ENCODE measurements at regions not wholly inside any gene's neighbourhood (a gene's known extent, or its start where the extent isn't known, plus 50 kb on each side); places are given as distances from the start of the nearest gene placed in this dataset.
A peak's percentile ranks its signal among the peaks of the same experiment; 100 is the strongest.

DNA sequence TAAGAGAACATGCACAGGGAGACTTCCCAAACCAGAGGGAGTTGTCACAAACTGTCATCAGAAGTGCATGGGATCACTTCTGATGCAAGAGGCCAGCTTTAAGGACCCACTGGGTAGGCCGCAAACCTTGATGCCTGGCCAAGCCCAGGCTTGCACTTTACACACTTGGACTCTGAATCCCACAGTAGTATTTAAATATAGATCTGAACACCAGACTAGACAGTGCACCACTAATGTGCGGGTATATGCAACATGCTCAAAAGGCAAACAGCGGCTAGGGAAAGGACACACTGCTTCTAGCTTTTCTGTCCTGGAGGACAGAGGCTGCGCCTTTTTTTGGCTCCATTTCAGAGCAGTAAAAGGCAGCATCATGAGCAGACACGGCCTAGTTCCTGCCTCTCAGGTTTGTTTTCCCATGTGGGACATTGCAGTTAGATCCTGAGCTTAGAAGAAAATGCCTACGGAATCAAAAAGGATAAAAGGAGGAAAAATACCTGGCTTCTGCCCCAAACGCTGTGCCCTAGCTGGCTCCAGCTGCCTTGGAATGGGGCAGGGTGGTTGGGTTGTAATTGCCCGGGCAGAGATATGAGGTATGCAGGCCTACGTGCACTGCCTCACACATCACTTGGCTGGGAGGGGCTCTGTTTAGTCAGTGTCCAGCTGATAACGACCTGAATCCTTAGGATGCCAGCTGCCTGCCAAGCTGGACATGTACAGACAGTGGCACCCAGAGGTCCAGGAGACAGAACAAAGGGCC, 84.5 kb upstream of the EGLN3 start:
- ATAC-seq, result no peak

DNA sequence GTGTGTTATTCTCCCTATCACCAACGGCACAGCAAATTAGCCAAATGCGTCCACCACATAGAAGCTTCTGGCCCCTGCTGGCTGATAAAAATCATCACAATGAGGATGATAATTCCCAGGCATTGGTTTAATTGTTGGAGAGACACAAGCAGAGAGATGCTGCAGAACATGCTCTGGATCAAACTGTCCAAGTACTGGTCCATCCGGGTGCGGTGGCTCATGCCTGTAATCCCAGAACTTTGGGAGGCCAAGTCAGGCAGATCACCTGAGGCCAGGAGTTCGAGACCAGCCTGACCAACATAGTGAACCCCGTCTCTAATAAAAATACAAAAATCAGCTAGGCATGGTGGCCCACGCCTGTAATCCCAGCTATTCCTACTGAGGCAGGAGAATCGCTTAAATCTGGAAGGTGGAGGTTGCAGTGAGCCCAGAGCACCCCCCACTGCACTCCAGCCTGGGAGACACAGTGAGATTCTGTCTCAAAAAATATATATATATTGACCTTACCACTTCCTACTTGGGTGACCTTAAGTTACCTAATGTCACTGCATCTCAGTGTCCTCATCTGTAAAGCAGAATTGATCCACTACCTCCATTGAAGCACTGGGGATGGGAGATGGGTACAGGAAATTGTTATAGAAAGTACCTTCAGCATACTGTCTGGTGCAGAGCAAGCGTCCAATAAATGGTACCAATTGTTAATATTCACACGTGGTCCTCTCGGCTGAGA, 83.7 kb upstream of the EGLN3 start:
- no peak for ATAC-seq

DNA sequence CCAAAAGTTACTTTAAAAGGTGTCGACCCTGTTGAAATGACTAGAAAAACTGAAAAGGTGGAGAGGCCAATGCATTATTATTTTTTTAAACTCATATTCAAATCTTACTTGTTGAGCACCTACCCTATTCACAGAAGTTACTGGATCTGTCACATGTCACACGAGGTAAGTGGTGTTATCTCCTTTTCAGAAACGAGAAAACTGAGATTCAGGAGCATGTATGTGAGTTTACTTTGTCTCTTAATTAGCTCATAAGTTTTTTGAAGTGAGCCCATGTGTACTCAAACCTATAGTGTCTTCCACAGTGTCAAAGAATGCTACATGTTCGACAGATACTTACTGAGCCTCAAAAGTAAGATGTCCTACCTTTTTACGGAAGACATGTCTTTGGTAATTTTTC, 81.8 kb upstream of the EGLN3 start:
- no peak for ATAC-seq

DNA sequence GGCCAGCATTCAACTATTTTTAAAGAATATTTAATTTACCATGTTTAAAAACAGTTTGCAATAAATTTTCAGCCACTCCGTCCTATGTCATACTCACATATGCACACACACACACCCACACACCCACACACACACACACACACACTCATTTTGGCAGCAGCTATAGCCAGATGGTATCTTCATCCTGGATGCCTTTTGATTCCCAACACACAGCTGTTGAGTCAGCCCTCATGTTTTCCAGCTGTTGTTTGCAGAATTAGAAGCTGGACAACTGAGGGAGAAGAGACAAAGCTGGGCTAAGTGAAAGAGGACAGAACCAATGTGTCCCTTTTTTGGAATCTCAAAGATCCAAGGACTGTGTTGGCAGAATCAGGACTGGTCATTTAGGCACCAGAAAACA, 80.0 kb upstream of the EGLN3 start:
- ATAC-seq, result no peak

DNA sequence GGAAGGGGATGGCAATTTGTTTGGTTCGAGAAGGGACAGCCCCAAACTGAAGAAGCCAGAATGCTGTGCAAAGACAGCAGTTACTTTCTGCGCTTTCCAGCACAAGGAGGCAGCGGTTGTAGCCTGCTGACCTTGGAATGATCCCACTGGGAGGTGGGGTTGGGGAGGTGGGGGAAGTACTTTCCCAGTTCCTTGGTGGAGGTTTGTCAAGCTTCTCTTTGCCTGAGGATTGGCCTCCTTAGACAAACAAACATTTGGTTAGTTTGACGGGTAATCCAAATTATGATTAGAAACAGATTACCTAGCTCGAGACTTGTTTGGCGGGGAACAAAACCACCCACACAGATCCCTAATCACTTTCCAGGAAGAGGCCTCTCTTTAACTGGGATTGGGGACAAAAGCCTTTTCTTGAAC, 79.1 kb upstream of the EGLN3 start:
- ATAC-seq, result no peak

DNA sequence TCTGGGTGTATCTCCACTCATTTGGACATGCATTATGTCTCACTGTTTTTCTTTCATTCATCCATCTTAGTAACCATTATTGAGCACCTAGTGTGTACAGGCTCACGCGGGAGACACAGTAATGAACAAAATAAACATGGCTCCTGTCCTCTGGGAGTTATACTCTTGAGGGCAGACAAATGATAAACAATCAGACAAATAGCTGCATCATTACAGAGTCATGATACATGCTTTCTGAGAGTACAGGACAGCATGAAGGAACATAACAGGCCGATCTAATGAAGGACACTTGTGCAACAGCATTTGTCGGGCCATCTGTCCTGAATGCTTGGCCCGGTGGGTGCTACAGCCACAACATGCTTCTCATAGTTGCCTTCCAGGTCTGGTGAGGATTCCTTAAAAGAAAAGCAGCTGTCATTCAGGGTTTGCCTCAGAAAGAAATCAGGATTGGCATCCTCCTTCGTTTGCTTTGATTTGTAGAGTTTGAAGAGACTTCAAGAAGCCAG, 77.2 kb upstream of the EGLN3 start:
- no peak for ATAC-seq

DNA sequence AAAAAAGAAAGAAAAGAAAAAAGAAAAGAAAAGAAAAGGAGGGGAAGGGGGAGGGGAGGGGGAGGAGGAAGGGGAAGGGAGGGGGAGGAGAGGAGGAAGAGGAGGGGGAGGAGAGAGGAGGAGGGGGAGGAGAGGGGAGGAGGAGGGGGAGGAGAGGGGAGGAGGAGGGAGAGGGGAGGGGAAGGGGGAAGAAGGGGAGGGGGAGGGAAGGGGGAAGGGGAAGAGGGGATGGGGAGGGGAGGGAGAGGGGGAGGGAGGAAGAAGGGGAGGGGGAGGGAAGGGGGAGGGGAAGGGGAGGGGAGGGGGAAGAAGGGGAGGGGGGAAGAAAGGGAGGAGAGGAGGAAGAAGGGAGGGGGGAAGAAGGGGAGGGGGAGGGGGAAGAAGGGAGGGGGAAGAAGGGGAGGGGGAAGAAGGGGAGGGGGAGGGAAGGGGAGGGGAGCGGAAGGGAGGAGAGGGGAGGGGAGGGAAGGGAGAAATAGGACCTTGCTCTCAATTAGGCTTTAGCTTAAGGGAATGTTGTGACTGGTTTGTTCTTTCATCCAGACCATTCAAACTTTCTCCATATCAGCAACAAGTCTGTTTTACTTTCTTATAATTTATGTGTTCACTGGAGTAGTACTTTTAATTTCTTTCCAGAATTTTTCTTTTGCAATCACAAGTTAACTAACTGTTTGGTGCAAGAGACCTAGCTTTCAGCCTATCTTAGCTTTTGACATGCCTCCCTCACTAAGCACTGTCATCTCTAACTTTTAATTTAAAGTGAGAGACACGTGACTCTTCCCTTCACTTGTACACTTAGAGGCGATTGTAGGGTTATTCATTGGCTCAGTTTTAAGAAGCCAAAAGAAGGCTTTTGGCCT, 76.5 kb upstream of the EGLN3 start:
- ATAC-seq, result no peak

DNA sequence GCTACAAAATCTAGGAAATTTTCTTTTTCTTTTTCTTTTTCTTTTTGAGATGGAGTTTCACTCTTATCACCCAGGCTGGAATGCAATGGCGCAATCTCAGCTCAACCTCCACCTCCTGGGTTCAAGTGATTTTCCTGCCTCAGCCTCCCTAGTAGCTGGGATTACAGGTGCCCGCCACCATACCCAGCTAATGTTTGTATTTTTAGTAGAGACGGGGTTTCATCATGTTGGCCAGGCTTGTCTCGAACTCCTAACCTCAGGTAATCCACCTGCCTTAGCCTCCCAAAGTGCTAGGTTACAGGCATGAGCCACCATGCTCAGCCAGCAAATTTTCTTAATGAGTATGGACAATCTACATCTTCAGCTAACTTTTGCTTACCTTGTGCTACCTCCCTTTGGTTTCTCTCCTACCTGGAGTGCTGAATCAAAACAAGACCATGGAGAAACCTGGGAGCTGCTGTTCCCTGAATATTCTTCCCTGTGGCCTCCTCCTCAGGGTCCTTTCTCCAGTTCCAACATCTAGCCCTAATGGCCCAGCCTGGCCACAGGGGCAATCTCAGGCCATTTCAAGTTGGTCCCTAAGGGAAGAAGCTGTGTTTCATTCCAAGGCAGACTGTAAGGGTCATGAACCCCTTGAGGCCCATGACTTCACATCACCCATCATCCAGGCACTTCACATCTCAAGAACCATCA, 74.6 kb upstream of the EGLN3 start:
- no peak for ATAC-seq

DNA sequence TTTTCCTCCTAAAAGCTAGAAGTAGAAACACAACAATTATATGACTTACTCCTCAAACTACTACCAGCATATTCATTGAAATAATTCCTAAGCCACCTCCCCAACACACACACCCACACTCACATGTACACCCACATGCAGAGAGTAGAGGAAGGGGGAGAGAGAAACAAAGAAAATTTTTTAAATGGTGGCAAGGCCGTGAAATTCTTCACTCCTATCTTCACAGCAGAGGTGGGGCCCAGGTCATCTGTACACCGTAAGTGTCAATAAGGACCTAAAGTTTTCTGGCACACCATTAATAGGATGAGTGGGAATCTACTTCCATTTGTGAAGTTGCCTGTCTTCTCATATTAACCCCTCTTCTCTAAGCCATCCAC, 73.9 kb upstream of the EGLN3 start:
- no peak for ATAC-seq

DNA sequence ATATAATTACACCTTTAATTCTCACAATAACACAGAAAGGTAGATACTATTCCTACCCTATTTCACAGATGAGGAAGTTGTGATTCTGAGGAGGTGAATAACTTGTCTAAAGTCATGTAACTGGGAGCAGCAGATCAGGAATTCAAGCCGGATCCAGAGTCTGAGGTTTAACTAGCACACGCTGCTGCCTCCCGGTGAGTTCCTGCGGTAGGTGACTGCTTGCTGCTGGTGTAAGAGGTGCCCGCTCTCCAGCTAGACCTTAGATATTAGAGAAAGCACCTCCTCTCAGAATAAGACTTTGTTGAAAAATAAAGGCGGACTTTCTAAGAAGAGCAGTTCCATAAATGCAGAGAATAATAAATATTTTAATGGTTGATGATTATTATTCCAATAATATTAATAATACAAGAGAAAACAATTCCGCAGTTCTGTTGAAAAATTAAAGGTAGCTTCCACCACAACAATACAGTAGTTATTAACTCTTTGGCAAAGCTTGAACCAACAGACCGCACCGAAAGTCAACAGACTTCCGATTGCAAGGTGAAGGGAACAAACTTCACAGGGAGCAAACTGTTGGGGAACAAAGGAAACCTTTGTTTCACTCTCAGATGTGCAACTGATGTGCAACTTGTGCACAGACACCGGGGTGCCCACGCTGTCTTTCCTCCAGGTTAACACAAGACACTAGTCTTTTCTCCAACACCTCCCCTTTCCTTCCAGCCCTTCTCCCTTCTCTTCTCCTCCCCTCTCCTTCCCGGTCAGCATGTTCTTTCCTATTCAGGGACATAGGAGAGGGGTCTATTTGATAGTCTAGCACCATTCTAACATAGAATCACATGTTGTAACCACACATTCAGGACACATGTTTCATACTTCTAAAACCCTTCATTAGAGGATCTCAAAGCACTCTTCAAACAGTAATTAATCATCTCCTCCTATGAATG, 73.2 kb upstream of the EGLN3 start:
- ATAC-seq, result no peak

DNA sequence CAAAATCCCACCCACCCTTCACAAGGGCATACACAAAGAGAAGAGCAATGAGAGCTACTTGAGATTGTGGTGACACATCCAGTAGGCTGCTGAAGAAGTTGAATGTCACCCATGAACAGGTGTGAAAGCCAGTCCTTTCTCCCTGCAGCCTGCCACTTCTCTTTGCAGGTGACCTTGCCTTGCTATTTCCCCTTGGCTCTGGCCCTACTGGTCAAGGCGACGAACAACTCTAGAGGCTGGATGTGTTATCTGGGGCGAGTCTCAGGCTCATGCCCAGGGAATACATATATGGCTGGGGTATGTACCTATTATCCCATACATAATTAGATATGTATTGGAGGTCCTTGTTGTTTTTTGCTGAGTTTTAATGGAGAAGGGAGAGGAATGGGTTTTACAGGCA, 70.2 kb upstream of the EGLN3 start:
- ATAC-seq, result no peak

DNA sequence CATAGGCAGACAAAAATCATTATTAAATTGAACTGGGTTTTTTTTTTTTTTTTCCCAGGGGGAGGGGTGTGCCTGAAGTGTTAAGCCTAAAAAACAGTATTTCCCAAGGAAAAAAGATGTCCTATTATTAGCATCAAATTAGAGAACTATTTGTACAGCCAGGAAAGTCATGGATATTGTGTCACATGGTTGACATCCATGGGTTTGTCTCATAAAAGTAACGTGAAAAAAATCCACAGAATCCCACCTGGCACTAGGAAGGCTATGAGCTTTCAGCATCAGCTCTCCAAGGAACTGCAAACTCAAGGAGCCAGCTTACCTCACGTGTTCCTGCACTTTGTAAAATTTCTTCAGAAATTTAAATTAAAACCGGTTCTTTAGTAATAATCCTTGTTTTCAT, 69.1 kb upstream of the EGLN3 start:
- no peak for ATAC-seq

DNA sequence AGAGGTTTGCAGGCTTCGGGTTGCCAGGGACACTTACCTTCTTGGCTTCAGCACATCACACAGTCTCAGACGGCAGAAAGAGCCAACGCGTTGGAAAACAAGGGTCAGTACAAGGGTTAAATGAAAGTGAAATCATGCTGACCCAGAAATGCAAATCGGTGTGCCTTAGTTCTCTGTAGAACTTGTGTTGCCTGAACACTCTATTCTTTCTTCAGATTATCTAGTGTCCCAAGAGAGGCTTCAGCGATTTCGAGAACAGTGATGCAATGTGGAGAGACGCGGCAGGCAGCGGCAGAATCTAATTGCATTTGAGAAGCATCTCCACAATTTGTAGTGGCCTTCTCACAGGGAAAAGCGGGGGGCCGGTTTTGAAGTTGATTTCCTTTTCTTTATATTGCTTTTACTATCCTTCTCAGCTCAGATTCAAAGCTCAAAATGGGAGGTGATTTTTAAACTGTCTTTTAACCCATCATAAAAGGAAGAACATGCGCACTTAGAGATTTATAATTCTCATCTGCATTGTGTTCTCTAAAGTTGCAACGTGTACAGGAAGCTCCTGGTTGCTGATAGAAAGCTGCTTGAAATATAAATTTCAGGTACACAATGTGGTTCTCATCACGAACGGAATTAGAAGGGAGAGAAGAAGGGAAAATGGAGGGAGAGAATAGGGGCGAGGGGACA, 67.8 kb upstream of the EGLN3 start:
- ATAC-seq, result peak; percentile 44 to 51

DNA sequence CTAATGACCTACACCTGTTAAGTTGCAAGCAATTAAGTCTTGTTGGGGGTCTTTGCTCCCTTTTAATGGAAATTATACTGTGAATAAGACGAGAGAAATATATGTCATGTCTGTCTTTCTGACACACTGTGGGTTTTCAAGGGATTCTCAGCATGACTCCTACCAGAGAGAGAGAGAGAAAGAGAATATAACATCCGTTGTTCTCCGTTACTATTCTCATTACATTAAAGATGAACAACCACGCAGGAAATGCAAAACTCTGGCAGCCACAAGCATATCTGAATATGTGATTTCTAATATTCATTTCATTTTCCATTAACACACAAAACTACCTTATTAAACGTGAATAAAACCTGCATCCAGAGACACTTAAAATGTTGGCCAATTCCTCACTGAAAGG, 67.3 kb upstream of the EGLN3 start:
- peak in 1 of 2 donors; percentile 67 for ATAC-seq

DNA sequence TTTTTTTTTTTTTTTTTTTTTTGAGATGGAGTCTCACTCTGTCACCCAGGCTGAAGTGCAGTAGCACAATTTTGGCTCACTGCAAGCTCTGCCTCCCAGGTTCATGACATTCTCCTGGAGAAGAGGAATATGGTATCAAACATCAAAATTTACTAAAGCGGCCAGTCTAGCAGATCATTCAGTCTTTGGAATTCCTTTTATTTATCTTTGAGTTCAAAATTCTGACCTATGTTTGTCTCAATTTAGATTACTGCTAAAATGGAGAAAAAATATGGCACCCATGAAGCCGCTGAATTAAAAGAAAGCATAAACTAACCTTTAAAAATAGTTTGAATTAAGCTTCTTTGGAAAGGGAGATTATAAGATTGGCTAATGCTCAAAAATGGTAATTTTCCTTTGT, 64.5 kb upstream of the EGLN3 start:
- ATAC-seq, result no peak

DNA sequence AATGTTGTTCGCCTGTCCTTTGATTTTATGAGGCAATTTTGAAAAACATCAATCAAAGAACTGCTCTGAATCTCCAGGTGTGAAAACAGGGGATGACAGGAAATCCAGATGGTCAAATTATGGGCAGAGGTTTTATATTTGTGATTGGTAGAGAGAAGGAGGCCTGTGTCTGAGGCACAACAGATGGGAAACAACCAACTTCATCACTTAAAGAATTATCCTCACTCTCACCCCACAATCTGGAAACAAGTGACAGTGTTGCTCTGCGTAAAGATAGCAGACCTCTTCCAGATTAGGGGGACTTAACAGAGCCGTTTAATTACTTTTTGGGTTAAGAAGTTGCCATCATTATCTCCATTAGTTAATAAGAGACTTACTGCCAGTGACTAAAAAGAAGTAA, 64.1 kb upstream of the EGLN3 start:
- no peak for ATAC-seq

DNA sequence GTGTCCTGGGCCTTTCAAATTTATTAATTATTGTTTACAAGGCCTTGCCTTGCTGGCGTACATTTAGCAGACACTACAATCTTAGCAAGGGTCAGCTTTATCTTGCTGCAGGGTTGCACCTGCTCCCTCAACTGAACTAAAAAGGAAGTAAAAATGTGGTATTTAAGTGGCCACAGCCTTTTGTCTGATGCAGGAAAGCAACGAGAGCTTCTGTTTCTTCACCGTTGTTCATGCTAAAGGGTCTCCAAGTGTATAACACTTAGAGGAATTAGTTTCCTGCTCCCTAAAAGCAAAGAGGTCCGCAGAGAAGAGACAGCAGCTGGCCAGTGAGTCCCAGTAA, 62.8 kb upstream of the EGLN3 start:
- no peak for ATAC-seq

DNA sequence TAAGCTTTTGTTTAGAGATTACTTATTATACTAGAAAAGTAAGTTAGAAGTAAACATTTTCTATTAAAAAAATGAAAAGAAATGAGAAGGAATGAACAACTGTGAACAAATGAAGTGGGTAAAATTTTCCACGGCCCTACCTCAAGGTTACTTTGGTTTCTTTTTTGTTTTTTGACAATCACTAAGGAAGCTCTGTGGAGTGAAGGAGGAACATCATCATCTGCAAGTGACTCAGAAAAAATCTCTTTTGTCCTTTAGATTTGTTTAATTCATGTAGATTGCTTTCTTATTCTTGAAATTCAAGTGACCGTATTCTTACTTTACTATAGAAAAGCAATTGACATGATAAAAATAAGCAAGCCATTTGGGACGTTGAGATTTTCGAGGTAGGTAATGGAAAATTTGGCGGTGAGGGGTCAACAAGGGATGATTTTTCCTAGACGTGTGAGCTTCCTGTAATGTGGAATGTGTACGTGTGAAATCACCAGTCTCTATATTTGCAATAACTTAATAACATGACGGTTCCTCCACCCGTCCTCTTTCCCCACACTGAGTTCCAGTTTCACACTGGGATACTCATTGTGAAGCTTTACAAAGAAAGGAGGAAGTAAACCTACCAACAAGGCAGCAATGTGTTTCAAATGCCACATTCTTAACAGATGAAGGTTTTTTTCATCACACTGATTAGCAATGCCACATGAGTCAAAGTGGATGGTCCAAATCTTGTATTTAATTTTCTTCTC, 62.3 kb upstream of the EGLN3 start:
- ATAC-seq, result no peak

DNA sequence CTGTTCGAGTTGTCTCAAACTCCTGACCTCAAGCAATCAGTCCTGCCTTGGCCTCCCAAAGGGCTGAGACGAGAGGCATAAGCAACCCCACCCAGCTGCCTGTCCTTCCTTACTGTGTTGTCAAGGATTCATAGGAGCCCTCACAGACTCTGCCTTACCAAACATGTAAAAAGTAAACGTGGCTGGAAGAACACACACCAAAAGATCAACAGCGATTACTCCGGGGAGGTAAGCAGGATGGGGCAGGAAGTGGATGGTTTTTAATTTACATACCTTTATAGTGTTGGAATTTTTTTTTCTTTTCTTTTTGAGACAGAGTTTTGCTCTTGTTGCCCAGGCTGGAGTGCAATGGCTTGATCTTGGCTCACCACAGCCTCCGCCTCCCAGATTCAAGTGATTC, 61.5 kb upstream of the EGLN3 start:
- no peak for ATAC-seq

DNA sequence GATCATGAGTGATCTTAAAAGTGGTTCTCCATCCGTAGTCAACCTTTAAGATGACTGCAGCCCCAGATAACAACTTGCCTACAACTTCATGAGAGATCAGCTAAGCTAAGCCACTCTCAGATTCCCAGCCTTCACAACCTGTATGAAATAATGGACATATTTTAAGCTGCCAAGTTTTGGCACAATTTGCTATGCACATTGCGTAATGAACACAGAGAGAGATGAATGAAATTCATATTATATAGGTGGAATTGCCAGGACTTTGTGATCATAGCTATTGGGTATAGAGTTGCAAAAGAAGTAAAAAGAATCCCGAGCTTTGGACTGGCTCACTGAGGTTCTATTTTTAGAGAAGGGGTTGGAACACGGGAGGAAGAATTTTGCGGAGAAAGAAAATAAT, 59.1 kb upstream of the EGLN3 start:
- ATAC-seq, result no peak

All from activated CD4-positive, CD25-positive, alpha-beta regulatory T cell treated with anti-CD3 and anti-CD28 coated beads, Interleukin-2, amount 50 U/mL, for 24 hours (primary cell).